ENCODE measurements at regions not wholly inside any gene's neighbourhood (a gene's known extent, or its start where the extent isn't known, plus 50 kb on each side); places are given as distances from the start of the nearest gene placed in this dataset.

- Histone ChIP-seq H3K36me3 (no peaks in the 10 kb centered on the region), H3K27ac (no peak overlapping the region), H3K4me1 (ENCODE audit: low read depth) (peaks cover 26% of the 10 kb centered on the region), H3K27me3 (no peaks in the 10 kb centered on the region), H3K4me3 (no peak overlapping the region), H3K9me3 (ENCODE audit: low read depth) (no peaks in the 10 kb centered on the region)
- no peak for TF ChIP-seq CTCF (IDR thresholded peaks at IDR 0.05; ENCODE audit: low read depth, low read length)
- peak in 1 of 2 donors; percentile 88 for DNase-seq (ENCODE audit: low read depth in 1 of 2, low spot score in 1 of 2)
These were observed 659.0 kb downstream of the LTN1 start for GRCh38 chr21:28333578-28334075.

GRCh38 chr21:28332796-28333195, 659.9 kb downstream of the LTN1 start:
- DNase-seq (ENCODE audit: low read depth in 1 of 2, low spot score in 1 of 2) = no peak
- Histone ChIP-seq H3K9me3 (ENCODE audit: low read depth) (no peaks in the 10 kb centered on the region), H3K4me3 (no peak overlapping the region), H3K27ac (no peak overlapping the region), H3K36me3 (no peaks in the 10 kb centered on the region), H3K27me3 (no peaks in the 10 kb centered on the region), H3K4me1 (ENCODE audit: low read depth) (peaks cover 18% of the 10 kb centered on the region)
- no peak for TF ChIP-seq CTCF (IDR thresholded peaks at IDR 0.05; ENCODE audit: low read depth, low read length)

GRCh38 chr21:28325618-28326017, 667.1 kb downstream of the LTN1 start:
- TF ChIP-seq CTCF (IDR thresholded peaks at IDR 0.05; ENCODE audit: low read depth, low read length) = no peak
- no peak overlapping the region for H3K4me3 ChIP-seq
- H3K27me3 ChIP-seq = no peaks in the 10 kb centered on the region
- H3K4me1 ChIP-seq (ENCODE audit: low read depth) = no peaks in the 10 kb centered on the region
- no peaks in the 10 kb centered on the region for H3K36me3 ChIP-seq
- no peaks in the 10 kb centered on the region for H3K9me3 ChIP-seq (ENCODE audit: low read depth)
- H3K27ac ChIP-seq = no peak overlapping the region
- no peak for DNase-seq (ENCODE audit: low read depth in 1 of 2, low spot score in 1 of 2)

GRCh38 chr21:28324690-28325089, 668.0 kb downstream of the LTN1 start:
- Histone ChIP-seq H3K4me3 (no peak overlapping the region), H3K9me3 (ENCODE audit: low read depth) (no peaks in the 10 kb centered on the region), H3K27me3 (no peaks in the 10 kb centered on the region), H3K4me1 (ENCODE audit: low read depth) (no peaks in the 10 kb centered on the region), H3K36me3 (no peaks in the 10 kb centered on the region), H3K27ac (no peak overlapping the region)
- no peak for TF ChIP-seq CTCF (IDR thresholded peaks at IDR 0.05; ENCODE audit: low read depth, low read length)
- no peak for DNase-seq (ENCODE audit: low read depth in 1 of 2, low spot score in 1 of 2)

DNA sequence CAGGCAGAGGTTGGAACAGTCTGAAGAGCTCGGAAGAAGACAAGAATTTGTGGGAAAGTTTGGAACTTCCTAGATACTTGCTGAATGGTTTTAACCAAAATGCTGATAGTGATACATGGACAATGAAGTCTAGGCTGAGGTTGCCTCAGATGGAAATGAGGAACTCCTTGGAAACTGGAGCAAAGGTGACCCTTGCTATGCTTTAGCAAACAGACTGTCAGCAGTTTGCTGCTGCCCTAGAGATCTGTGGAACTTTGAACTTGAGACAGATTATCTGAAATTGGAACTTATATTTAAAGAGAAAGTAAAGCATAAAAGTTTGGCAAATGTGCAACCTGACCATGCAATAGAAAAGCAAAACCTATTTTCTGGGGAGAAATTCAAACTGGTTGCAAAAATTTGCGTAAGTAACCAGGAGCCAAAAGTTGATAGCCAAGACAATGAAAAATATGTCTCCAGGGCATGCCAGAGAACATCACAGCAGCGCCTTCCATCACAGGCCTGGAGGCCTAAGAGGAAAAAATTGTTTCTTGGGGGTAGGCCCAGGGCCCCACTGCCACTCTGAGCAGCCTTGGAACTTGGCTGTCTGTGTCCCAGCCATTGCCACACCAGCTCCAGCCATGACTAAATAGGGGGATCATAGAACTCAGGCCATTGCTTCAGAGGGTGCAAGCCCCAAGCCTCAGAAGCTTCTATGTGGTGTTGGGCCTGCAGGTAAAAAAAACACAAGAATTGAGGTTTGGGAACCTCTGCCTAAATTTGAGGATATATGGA, 675.3 kb downstream of the LTN1 start:
- H3K27ac ChIP-seq = no peak overlapping the region
- no peak for DNase-seq (ENCODE audit: low read depth in 1 of 2, low spot score in 1 of 2)
- H3K4me3 ChIP-seq = no peak overlapping the region
- no peaks in the 10 kb centered on the region for H3K9me3 ChIP-seq (ENCODE audit: low read depth)
- no peaks in the 10 kb centered on the region for H3K27me3 ChIP-seq
- no peaks in the 10 kb centered on the region for H3K4me1 ChIP-seq (ENCODE audit: low read depth)
- no peak for TF ChIP-seq CTCF (IDR thresholded peaks at IDR 0.05; ENCODE audit: low read depth, low read length)
- H3K36me3 ChIP-seq = no peaks in the 10 kb centered on the region
